Neuronal stem cell (in vitro differentiated cells): ENCODE measurements at regions not wholly inside any gene's neighbourhood (a gene's known extent, or its start where the extent isn't known, plus 50 kb on each side); places are given as distances from the start of the nearest gene placed in this dataset.
A peak's percentile ranks its signal among the peaks of the same experiment; 100 is the strongest.

ENCODE experiments used
- DNase-seq: peaks from one replicate; pipeline ENCODE4 v3.0.0-alpha.2; 2013; ENCODE audit warnings: low spot score
- H2AFZ ChIP-seq: one replicate; pipeline ENCODE4 v1.6.1; 2013; ENCODE audit warnings: mild to moderate bottlenecking, low read length, inconsistent platforms
- H2AK5ac ChIP-seq: 2 replicates; pipeline ENCODE4 v1.6.1; 2013; ENCODE audit warnings: low read depth, mild to moderate bottlenecking, inconsistent platforms, low read length, moderate library complexity, mixed read lengths
- H2BK120ac ChIP-seq: 2 replicates; pipeline ENCODE4 v1.6.1; 2013; ENCODE audit warnings: low read depth, mild to moderate bottlenecking, inconsistent platforms, low read length, moderate library complexity, mixed read lengths
- H2BK12ac ChIP-seq: one replicate; pipeline ENCODE4 v1.6.1; 2013; ENCODE audit warnings: low read length, inconsistent platforms
- H2BK15ac ChIP-seq: 2 replicates; pipeline ENCODE4 v1.6.1; 2013; ENCODE audit warnings: mild to moderate bottlenecking, low read length, inconsistent platforms, mixed read lengths
- H2BK5ac ChIP-seq: one replicate; pipeline ENCODE4 v1.6.1; 2013; ENCODE audit warnings: inconsistent platforms, mild to moderate bottlenecking, low read length, moderate library complexity
- H3K14ac ChIP-seq: one replicate; pipeline ENCODE4 v1.6.1; 2013; ENCODE audit warnings: low read length, inconsistent platforms
- H3K18ac ChIP-seq: 2 replicates; pipeline ENCODE4 v1.6.1; 2013; ENCODE audit warnings: low read length, inconsistent platforms
- H3K23ac ChIP-seq: 2 replicates; pipeline ENCODE4 v1.6.1; 2013; ENCODE audit warnings: low read depth, mild to moderate bottlenecking, mixed read lengths, low read length, inconsistent platforms; ENCODE audit not compliant: poor library complexity
- H3K27ac ChIP-seq: replicated peaks from 3 replicates; pipeline ENCODE4 v1.5.1; 2013; ENCODE audit warnings: low read length, inconsistent platforms
- H3K27me3 ChIP-seq, 3 experiments: 2 replicates each; pipeline ENCODE4 v1.6.1; 2013; ENCODE audit warnings: low read length in 3 of 3, mild to moderate bottlenecking in 2 of 3, inconsistent platforms in 1 of 3, low read depth in 1 of 3, mixed read lengths in 1 of 3, moderate library complexity in 1 of 3; ENCODE audit not compliant: control insufficient read depth in 3 of 3, insufficient read depth in 3 of 3
- H3K36me3 ChIP-seq, 2 donors: replicated peaks in 1 of 2; 2 replicates each; pipeline ENCODE4 v1.6.1; 2013; ENCODE audit warnings: low read length in 2 of 2; ENCODE audit not compliant: control insufficient read depth in 2 of 2, insufficient read depth in 2 of 2
- H3K4ac ChIP-seq: 2 replicates; pipeline ENCODE4 v1.6.1; 2013; ENCODE audit warnings: inconsistent platforms, mild to moderate bottlenecking, low read length, moderate library complexity
- H3K4me1 ChIP-seq, 2 donors: 1 replicate in 1 of 2; 2 replicates in 1 of 2; pipeline ENCODE4 v1.6.1; 2013; ENCODE audit warnings: low read length in 2 of 2, low read depth in 1 of 2; ENCODE audit not compliant: control insufficient read depth in 2 of 2, insufficient read depth in 1 of 2
- H3K4me2 ChIP-seq: one replicate; pipeline ENCODE4 v1.6.1; 2013; ENCODE audit warnings: mild to moderate bottlenecking, low read length, inconsistent platforms; ENCODE audit not compliant: insufficient read depth, poor library complexity, severe bottlenecking
- H3K4me3 ChIP-seq, 2 donors: 2 replicates each; pipeline ENCODE4 v1.5.1; 2013; ENCODE audit warnings: low read length in 2 of 2, mild to moderate bottlenecking in 2 of 2, inconsistent platforms in 1 of 2, moderate library complexity in 1 of 2
- H3K79me1 ChIP-seq: one replicate; pipeline ENCODE4 v1.6.1; 2013; ENCODE audit warnings: low read depth, mild to moderate bottlenecking, inconsistent platforms, low read length, moderate library complexity
- H3K9ac ChIP-seq: one replicate; pipeline ENCODE4 v1.6.1; 2013; ENCODE audit warnings: mild to moderate bottlenecking, low read depth, low read length, inconsistent platforms; ENCODE audit not compliant: poor library complexity
- H3K9me3 ChIP-seq, 2 donors: replicated peaks in 1 of 2; 2 replicates each; pipeline versions ENCODE3 to v1.6.1; 2013; ENCODE audit warnings: low read length in 2 of 2, mild to moderate bottlenecking in 2 of 2, inconsistent platforms in 1 of 2, low read depth in 1 of 2, mixed read lengths in 1 of 2, moderate library complexity in 1 of 2; ENCODE audit not compliant: control insufficient read depth in 2 of 2, insufficient read depth in 1 of 2
- H4K8ac ChIP-seq: one replicate; pipeline ENCODE4 v1.6.1; 2013; ENCODE audit warnings: low read depth, mild to moderate bottlenecking, inconsistent platforms, low read length, moderate library complexity
- H4K91ac ChIP-seq: one replicate; pipeline ENCODE4 v1.6.1; 2013; ENCODE audit warnings: low read length, low read depth, mild to moderate bottlenecking, inconsistent platforms; ENCODE audit not compliant: poor library complexity
- WGBS, 2 donors: extraction: QIAGEN DNeasy Blood & Tissue Kit; methylation state at CpG; one replicate each; pipeline ENCODE4 v1.1.7; 2013; ENCODE audit warnings: missing lambda C conversion rate in 2 of 2, mixed read lengths in 1 of 2; ENCODE audit not compliant: insufficient read length in 2 of 2, insufficient replicate concordance in 1 of 2; ENCODE audit errors: extremely low coverage in 2 of 2; 5-methylcytosine and 5-hydroxymethylcytosine counted together

DNA sequence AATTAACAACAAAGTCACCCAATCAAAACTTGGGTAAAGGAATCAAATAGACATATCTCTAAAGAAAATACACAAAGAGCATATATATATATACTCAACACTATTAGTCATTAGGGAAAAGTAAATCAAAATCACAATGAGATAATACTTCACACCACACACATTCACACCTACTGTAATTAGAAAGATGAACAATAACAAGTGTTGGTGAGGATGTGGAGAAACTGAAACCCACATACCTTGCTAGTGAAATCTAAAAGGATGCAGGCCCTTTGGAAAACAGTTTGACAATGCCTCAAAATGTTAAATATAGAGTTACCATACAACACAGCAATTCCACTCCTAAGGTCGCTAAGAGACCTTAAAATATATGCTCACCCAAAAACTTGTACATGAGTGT, 177.1 kb downstream of the ANKRD60 start:
- no peak overlapping the region for H2AK5ac ChIP-seq
- no peak overlapping the region for H4K91ac ChIP-seq
- no peak overlapping the region for H2BK120ac ChIP-seq
- no peak overlapping the region for H3K23ac ChIP-seq
- H2BK15ac ChIP-seq: no peak overlapping the region
- no peak overlapping the region for H3K18ac ChIP-seq
- H3K79me1 ChIP-seq: no peaks in the 10 kb centered on the region
- no peak overlapping the region for H3K14ac ChIP-seq
- peaks cover 0 to 3% (median 0%) of the 10 kb centered on the region in 3 experiments for H3K27me3 ChIP-seq
- no peak overlapping the region for H2AFZ ChIP-seq
- DNase-seq: no peak
- no peak overlapping the region for H3K4ac ChIP-seq
- H3K4me1 ChIP-seq: peaks cover 0 to 10% of the 10 kb centered on the region in 2 donors
- no peak overlapping the region for H2BK5ac ChIP-seq
- H3K36me3 ChIP-seq: no peaks in the 10 kb centered on the region
- H3K9me3 ChIP-seq: no peaks in the 10 kb centered on the region
- no peak overlapping the region for H2BK12ac ChIP-seq
- H3K4me2 ChIP-seq: no peak overlapping the region
- H4K8ac ChIP-seq: no peak overlapping the region
- H3K27ac ChIP-seq: no peak overlapping the region
- H3K4me3 ChIP-seq: no peak overlapping the region
- H3K9ac ChIP-seq: no peak overlapping the region
- WGBS, 2 donors: no CpG with 5 or more reads among the region's 1 CpG

DNA sequence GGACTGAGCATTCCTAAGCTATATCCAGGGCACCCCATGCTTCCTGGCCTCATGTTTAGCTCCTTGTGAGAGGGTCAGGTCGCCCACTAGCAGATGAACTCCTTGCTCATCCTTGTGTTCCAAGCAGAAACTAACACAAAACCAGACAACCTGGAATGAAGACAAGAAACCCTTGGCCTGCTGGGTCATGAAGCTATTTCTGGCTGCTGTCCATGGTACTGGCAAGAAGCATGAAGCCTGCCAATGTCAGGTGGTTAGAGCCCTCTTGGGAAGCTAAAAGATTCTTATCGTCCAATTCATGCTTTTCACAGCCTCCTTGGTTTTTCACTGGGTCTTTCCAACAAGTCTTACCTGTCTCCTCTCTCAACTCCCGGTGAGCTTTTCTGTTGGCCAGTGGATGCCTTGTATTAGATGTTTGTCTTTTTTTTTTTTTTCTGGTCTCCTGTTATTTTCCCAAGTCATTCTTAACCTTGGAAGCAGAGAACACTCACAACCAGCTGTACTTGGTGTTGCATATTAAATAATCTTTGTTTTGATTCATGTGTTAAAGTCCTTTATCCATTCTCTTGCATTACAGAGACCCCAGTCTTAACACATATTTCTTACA, 180.3 kb downstream of the ANKRD60 start:
- no peak overlapping the region for H2BK12ac ChIP-seq
- no peak overlapping the region for H2BK120ac ChIP-seq
- H2AK5ac ChIP-seq: no peak overlapping the region
- no peaks in the 10 kb centered on the region for H3K79me1 ChIP-seq
- H4K8ac ChIP-seq: no peak overlapping the region
- no peak overlapping the region for H3K27ac ChIP-seq
- H2BK15ac ChIP-seq: no peak overlapping the region
- H3K4me3 ChIP-seq: no peak overlapping the region
- no peak overlapping the region for H3K9ac ChIP-seq
- H3K27me3 ChIP-seq: peaks cover 0 to 14% (median 0%) of the 10 kb centered on the region in 3 experiments
- no peak overlapping the region for H3K23ac ChIP-seq
- no peak overlapping the region for H3K4me2 ChIP-seq
- H3K9me3 ChIP-seq: no peaks in the 10 kb centered on the region
- H3K36me3 ChIP-seq: no peaks in the 10 kb centered on the region
- peak; percentile 64 for DNase-seq
- no peak overlapping the region for H2AFZ ChIP-seq
- no peak overlapping the region for H3K14ac ChIP-seq
- no peak overlapping the region for H4K91ac ChIP-seq
- no CpG with 5 or more reads among the region's 3 CpGs for WGBS, 2 donors
- H3K18ac ChIP-seq: no peak overlapping the region
- H2BK5ac ChIP-seq: no peak overlapping the region
- no peak overlapping the region for H3K4ac ChIP-seq
- H3K4me1 ChIP-seq: peaks cover 0 to 2% of the 10 kb centered on the region in 2 donors

DNA sequence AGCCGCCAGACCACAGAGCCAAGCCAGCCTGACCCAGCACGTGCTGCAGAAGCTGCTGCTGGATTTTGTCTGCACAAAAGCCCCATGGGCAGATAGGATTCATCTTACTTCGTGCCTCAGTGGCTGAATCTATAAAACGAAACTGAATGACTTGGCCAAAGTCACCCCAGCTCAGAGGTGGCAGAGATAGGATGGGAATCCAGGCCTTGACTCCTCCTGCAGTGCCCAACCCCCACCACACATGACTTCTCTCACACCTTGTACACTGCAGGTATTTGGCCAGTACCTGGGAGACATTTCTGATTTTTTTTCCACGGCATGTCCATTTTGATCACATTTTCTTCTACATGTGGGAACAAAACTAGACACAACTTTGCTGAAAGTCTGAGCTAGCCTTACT, 182.1 kb downstream of the ANKRD60 start:
- no peak overlapping the region for H2BK120ac ChIP-seq
- no peak overlapping the region for H2BK15ac ChIP-seq
- no peak overlapping the region for H3K4me3 ChIP-seq
- no peaks in the 10 kb centered on the region for H3K36me3 ChIP-seq
- H3K27ac ChIP-seq: no peak overlapping the region
- H3K27me3 ChIP-seq: peaks cover 0 to 16% (median 0%) of the 10 kb centered on the region in 3 experiments
- no peak overlapping the region for H3K4me2 ChIP-seq
- no peak overlapping the region for H2AK5ac ChIP-seq
- H3K79me1 ChIP-seq: no peaks in the 10 kb centered on the region
- H4K91ac ChIP-seq: no peak overlapping the region
- peaks cover 0 to 2% of the 10 kb centered on the region in 2 donors for H3K4me1 ChIP-seq
- no peak overlapping the region for H3K4ac ChIP-seq
- no peaks in the 10 kb centered on the region for H3K9me3 ChIP-seq
- H3K9ac ChIP-seq: no peak overlapping the region
- no peak overlapping the region for H2AFZ ChIP-seq
- no peak overlapping the region for H4K8ac ChIP-seq
- no peak overlapping the region for H3K23ac ChIP-seq
- no peak overlapping the region for H2BK12ac ChIP-seq
- no peak overlapping the region for H2BK5ac ChIP-seq
- DNase-seq: no peak
- no CpG with 5 or more reads among the region's 5 CpGs for WGBS, 2 donors
- no peak overlapping the region for H3K18ac ChIP-seq
- no peak overlapping the region for H3K14ac ChIP-seq

DNA sequence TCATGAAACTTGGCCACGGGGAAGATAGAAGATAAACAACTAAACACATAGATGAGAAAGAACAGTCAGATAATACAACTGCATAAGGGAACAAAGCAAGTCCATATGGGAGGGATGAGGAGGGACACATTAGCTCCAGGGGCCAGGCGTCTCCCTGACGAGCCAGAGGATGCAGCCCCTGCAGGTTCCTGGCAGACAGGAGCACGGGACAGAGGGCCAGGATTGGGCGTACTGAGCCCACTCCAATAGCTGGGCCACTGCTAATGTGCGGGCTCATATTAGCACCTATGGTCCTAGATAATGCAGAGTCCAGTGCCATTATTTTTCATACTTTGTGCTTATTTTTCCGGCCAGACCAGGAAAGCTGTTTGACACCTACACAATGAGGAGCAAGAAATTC, 182.9 kb downstream of the ANKRD60 start:
- no CpG with 5 or more reads among the region's 7 CpGs for WGBS, 2 donors

More for the DNA sequence above, 182.9 kb downstream of the ANKRD60 start:
- H3K27me3 ChIP-seq: peaks cover 0 to 16% (median 0%) of the 10 kb centered on the region in 3 experiments
- no peak overlapping the region for H3K4me3 ChIP-seq
- H4K91ac ChIP-seq: no peak overlapping the region
- H2BK12ac ChIP-seq: no peak overlapping the region
- no peak overlapping the region for H2BK5ac ChIP-seq
- no peak overlapping the region for H2AK5ac ChIP-seq
- no peak overlapping the region for H2BK120ac ChIP-seq
- H3K79me1 ChIP-seq: no peaks in the 10 kb centered on the region
- H3K4ac ChIP-seq: no peak overlapping the region
- no peak overlapping the region for H4K8ac ChIP-seq
- H3K23ac ChIP-seq: no peak overlapping the region
- no peak for DNase-seq
- H3K14ac ChIP-seq: no peak overlapping the region
- no peaks in the 10 kb centered on the region for H3K9me3 ChIP-seq
- no peak overlapping the region for H3K4me2 ChIP-seq
- no peak overlapping the region for H3K27ac ChIP-seq
- H3K4me1 ChIP-seq: peaks cover 0 to 7% of the 10 kb centered on the region in 2 donors
- no peak overlapping the region for H3K18ac ChIP-seq
- H3K9ac ChIP-seq: no peak overlapping the region
- H2AFZ ChIP-seq: no peak overlapping the region
- no peak overlapping the region for H2BK15ac ChIP-seq
- no peaks in the 10 kb centered on the region for H3K36me3 ChIP-seq
